ENCODE measurements at regions not wholly inside any gene's neighbourhood (a gene's known extent, or its start where the extent isn't known, plus 50 kb on each side); places are given as distances from the start of the nearest gene placed in this dataset.
"Not testable (repeated sequence)": the region's sequence is repeated elsewhere in the genome, so short reads cannot be mapped to it uniquely, and the experiment has no call there.

DNA sequence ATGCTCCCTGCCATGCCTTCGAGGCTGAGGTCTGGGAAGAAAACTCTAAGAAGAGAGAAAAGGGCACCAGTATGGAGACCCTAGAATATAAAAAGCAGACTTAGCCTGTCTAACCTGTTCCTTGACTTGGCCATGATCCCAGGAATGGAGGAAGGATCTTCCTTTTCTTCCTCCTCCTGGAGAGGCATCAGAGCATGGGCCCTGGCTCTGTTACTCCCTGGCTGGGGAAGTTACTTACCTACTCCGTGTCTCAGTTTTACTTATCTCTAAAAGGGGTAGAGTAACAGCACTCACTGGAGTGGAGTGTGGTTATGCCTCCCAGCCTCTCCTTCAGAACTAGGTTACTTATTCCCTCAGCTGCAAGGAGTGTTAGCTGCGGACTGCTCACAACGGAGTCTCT lies 55.2 kb upstream of the PHF21A start:
- no peaks in the 10 kb centered on the region for H3K36me3 ChIP-seq
- no peak overlapping the region for H3K4me3 ChIP-seq
- no peaks in the 10 kb centered on the region for H3K4me1 ChIP-seq
- no peak for TF ChIP-seq CTCF (IDR thresholded peaks at IDR 0.05)
- ATAC-seq, result no peak
- no peaks in the 10 kb centered on the region for H3K9me3 ChIP-seq
- no peak overlapping the region for H3K27ac ChIP-seq
- DNase-seq, result no peak
- H3K27me3 ChIP-seq, result peaks cover 0 to 4% of the 10 kb centered on the region in 2 donors
- intact Hi-C loops (cut with DNase I), result no loop called here

DNA sequence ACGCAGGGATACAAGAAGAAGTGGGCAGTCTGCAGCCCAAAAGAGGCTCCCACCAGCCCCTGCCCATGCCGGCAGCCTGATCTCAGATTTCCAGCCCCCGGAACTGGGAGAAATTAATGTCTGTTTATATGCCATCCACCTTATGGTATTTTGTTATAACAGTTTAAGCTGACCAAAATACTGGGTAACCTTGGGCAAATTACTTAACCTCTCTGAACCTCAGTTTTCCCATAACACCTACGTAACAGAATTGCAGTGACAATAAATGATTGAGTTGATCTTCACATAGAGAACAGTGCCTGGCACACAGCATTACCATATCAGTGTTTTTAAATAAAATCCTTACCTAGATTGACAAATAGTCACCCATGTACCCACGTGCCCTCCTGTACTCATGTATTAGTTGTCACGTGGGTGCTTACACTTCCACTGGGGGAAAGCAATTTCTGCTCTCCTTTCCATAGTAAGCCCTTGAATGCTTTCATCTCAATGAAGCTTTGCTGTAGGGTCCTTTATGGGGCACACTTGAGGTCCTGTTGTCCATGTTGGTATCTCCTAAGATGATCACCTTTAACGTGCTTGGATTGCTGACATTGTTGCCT lies 54.2 kb upstream of the PHF21A start:
- Histone ChIP-seq H3K36me3 (no peaks in the 10 kb centered on the region), H3K9me3 (no peaks in the 10 kb centered on the region), H3K27ac (no peak overlapping the region), H3K4me3 (no peak overlapping the region), H3K27me3 (peaks cover 0 to 4% of the 10 kb centered on the region in 2 donors), H3K4me1 (no peaks in the 10 kb centered on the region)
- intact Hi-C loops (cut with DNase I), result no loop called here
- TF ChIP-seq CTCF (IDR thresholded peaks at IDR 0.05), result no peak
- ATAC-seq (no peak), DNase-seq (no peak)

DNA sequence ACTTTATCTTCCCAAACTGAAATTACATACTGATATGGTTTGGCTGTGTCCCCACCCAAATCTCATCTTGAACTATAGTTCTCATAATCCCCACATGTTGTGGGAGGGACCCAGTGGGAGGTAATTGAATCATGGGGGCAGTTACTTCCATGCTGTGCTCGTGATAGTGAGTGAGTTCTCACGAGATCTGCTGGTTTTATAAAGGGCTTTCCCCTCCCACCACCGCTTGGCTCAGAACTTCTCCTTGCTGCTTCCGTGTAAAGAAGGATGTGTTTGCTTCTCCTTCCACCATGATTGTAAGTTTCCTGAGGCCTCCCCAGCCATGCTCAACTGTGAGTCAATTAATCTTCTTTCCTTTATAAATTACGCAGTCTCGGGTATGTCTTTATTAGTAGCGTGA lies 50.4 kb upstream of the PHF21A start:
- ATAC-seq; H3K9me3 ChIP-seq; H3K4me3 ChIP-seq; H3K27ac ChIP-seq; H3K36me3 ChIP-seq; H3K27me3 ChIP-seq; intact Hi-C loops (cut with DNase I); DNase-seq; H3K4me1 ChIP-seq: not testable (repeated sequence)
